Hepatocyte (in vitro differentiated cells): ENCODE measurements at regions not wholly inside any gene's neighbourhood (a gene's known extent, or its start where the extent isn't known, plus 50 kb on each side); places are given as distances from the start of the nearest gene placed in this dataset.

Experiments used
- DNase-seq: peaks from one replicate; pipeline ENCODE4 v3.0.0-alpha.2; 2016; ENCODE audit warnings: low spot score
- H2AFZ ChIP-seq: fragments of 200-600 bp; sonication (generic); 2 replicates; pipeline ENCODE4 v1.6.0; 2016; ENCODE audit warnings: antibody characterized with exemption, mild to moderate bottlenecking
- H3K27ac ChIP-seq: fragments of 200-600 bp; sonication (generic); 2 replicates; pipeline ENCODE4 v1.5.1; 2016; ENCODE audit warnings: mild to moderate bottlenecking
- H3K27me3 ChIP-seq: fragments of 200-600 bp; sonication (generic); 2 replicates; pipeline ENCODE4 v1.6.1; 2016
- H3K36me3 ChIP-seq: fragments of 200-600 bp; sonication (generic); replicated peaks from 2 replicates; pipeline ENCODE4 v1.5.1; 2016; ENCODE audit warnings: low read depth; ENCODE audit not compliant: insufficient read depth
- H3K4me1 ChIP-seq: fragments of 200-600 bp; sonication (generic); 2 replicates; pipeline ENCODE4 v1.5.1; 2016; ENCODE audit warnings: mild to moderate bottlenecking, moderate library complexity; ENCODE audit not compliant: insufficient read depth
- H3K4me2 ChIP-seq: fragments of 200-600 bp; sonication (generic); 2 replicates; pipeline ENCODE4 v1.6.0; 2016
- H3K4me3 ChIP-seq: fragments of 200-600 bp; sonication (generic); 2 replicates; pipeline ENCODE4 v1.5.1; 2016; ENCODE audit warnings: mild to moderate bottlenecking
- H3K79me2 ChIP-seq: fragments of 200-600 bp; sonication (generic); 2 replicates; pipeline ENCODE4 v1.6.0; 2017; ENCODE audit warnings: mild to moderate bottlenecking
- H3K9me2 ChIP-seq: fragments of 200-600 bp; sonication (generic); replicated peaks from 2 replicates; pipeline ENCODE4 v1.6.0; 2017; ENCODE audit warnings: mild to moderate bottlenecking; ENCODE audit not compliant: insufficient read depth
- H3K9me3 ChIP-seq: fragments of 200-600 bp; sonication (generic); 2 replicates; pipeline ENCODE4 v1.5.1; 2016; ENCODE audit warnings: low read depth, mild to moderate bottlenecking
- H4K20me1 ChIP-seq: fragments of 200-600 bp; sonication (generic); 2 replicates; pipeline ENCODE4 v1.6.0; 2016; ENCODE audit warnings: mild to moderate bottlenecking; ENCODE audit not compliant: insufficient read depth, poor library complexity, severe bottlenecking
- CTCF ChIP-seq: fragments of 200-600 bp; sonication (generic); IDR thresholded peaks from 2 replicates; pipeline ENCODE4 v1.5.1; 2016; ENCODE audit warnings: antibody characterized with exemption, mild to moderate bottlenecking; ENCODE audit not compliant: poor library complexity
- EZH2 ChIP-seq: fragments of 200-600 bp; sonication (generic); IDR thresholded peaks from 2 replicates; pipeline ENCODE4 v1.6.1; 2016; ENCODE audit warnings: antibody characterized with exemption, mild to moderate bottlenecking, borderline replicate concordance
- EZH2phosphoT487 ChIP-seq: fragments of 200-600 bp; sonication (generic); IDR thresholded peaks from one replicate; pipeline ENCODE4 v1.6.1; 2018; ENCODE audit warnings: antibody characterized with exemption, mild to moderate bottlenecking, low read depth, moderate library complexity; ENCODE audit not compliant: unreplicated experiment, severe bottlenecking
- WGBS: methylation state at CpG from one replicate; pipeline ENCODE4 v1.1.6; 2016; ENCODE audit warnings: low lambda C conversion rate; ENCODE audit errors: missing lambda C conversion rate; 5-methylcytosine and 5-hydroxymethylcytosine counted together

- no peak overlapping the region for H2AFZ ChIP-seq
- H3K4me1 ChIP-seq = no peaks in the 10 kb centered on the region
- H3K4me3 ChIP-seq = no peak overlapping the region
- 47% methylated on average over 2 of the region's 2 CpGs for WGBS
- no peaks in the 10 kb centered on the region for H3K36me3 ChIP-seq
- no peaks in the 10 kb centered on the region for H3K9me3 ChIP-seq
- no peaks in the 10 kb centered on the region for H3K27me3 ChIP-seq
- no peak for TF ChIP-seq EZH2phosphoT487
- DNase-seq = no peak
- no peaks in the 10 kb centered on the region for H4K20me1 ChIP-seq
- no peaks in the 10 kb centered on the region for H3K9me2 ChIP-seq
- no peak overlapping the region for H3K4me2 ChIP-seq
- H3K79me2 ChIP-seq = no peaks in the 10 kb centered on the region
- no peak overlapping the region for H3K27ac ChIP-seq
Observed at GRCh38 chrX:79300856-79301255, 66.3 kb downstream of the ITM2A start.

- H3K9me3 ChIP-seq = no peaks in the 10 kb centered on the region
- 51% methylated on average over 3 of the region's 3 CpGs for WGBS
- no peaks in the 10 kb centered on the region for H4K20me1 ChIP-seq
- no peak for DNase-seq
- H3K27ac ChIP-seq = no peak overlapping the region
- H3K4me2 ChIP-seq = no peak overlapping the region
- no peak overlapping the region for H3K4me3 ChIP-seq
- H3K4me1 ChIP-seq = no peaks in the 10 kb centered on the region
- H3K27me3 ChIP-seq = no peaks in the 10 kb centered on the region
- no peak overlapping the region for H2AFZ ChIP-seq
- H3K79me2 ChIP-seq = no peaks in the 10 kb centered on the region
- TF ChIP-seq EZH2 = no peak
- no peak for TF ChIP-seq EZH2phosphoT487
- no peak for TF ChIP-seq CTCF
- H3K36me3 ChIP-seq = no peaks in the 10 kb centered on the region
- H3K9me2 ChIP-seq = no peaks in the 10 kb centered on the region
Observed at GRCh38 chrX:79290596-79290995, 76.5 kb downstream of the ITM2A start.

- no peaks in the 10 kb centered on the region for H3K9me3 ChIP-seq
- DNase-seq = no peak
- no peak overlapping the region for H2AFZ ChIP-seq
- no peaks in the 10 kb centered on the region for H3K9me2 ChIP-seq
- H3K79me2 ChIP-seq = no peaks in the 10 kb centered on the region
- H3K4me2 ChIP-seq = no peak overlapping the region
- H4K20me1 ChIP-seq = no peaks in the 10 kb centered on the region
- H3K27ac ChIP-seq = no peak overlapping the region
- no peaks in the 10 kb centered on the region for H3K27me3 ChIP-seq
- no peaks in the 10 kb centered on the region for H3K36me3 ChIP-seq
- WGBS = 73% methylated on average over 3 of the region's 3 CpGs
- H3K4me1 ChIP-seq = no peaks in the 10 kb centered on the region
- no peak for TF ChIP-seq CTCF
- no peak for TF ChIP-seq EZH2phosphoT487
- TF ChIP-seq EZH2 = no peak
- H3K4me3 ChIP-seq = no peak overlapping the region
Observed at GRCh38 chrX:79288733-79289132, 78.4 kb downstream of the ITM2A start.

- Histone ChIP-seq H3K9me2 (no peaks in the 10 kb centered on the region), H4K20me1 (no peaks in the 10 kb centered on the region), H3K27me3 (no peaks in the 10 kb centered on the region), H3K79me2 (no peaks in the 10 kb centered on the region), H3K4me1 (no peaks in the 10 kb centered on the region), H3K27ac (no peak overlapping the region), H3K4me2 (no peak overlapping the region), H3K36me3 (no peaks in the 10 kb centered on the region), H2AFZ (no peak overlapping the region), H3K4me3 (no peak overlapping the region), H3K9me3 (no peaks in the 10 kb centered on the region)
- 64% methylated on average over 1 of the region's 1 CpG for WGBS
- TF ChIP-seq EZH2 (no peak), EZH2phosphoT487 (no peak), CTCF (no peak)
- DNase-seq = no peak
Observed at GRCh38 chrX:79287724-79288123, 79.4 kb downstream of the ITM2A start.
